RWPE2 (cell line): ENCODE measurements at regions not wholly inside any gene's neighbourhood (a gene's known extent, or its start where the extent isn't known, plus 50 kb on each side); places are given as distances from the start of the nearest gene placed in this dataset.
"Not testable (repeated sequence)": the region's sequence is repeated elsewhere in the genome, so short reads cannot be mapped to it uniquely, and the experiment has no call there.

Experiments
- ATAC-seq: fragments of 200-7000 bp; cut with Tn5 transposase; 3 replicates; pipeline ENCODE4 v1.9.1; 2021; ENCODE audit warnings: low read depth
- DNase-seq: peaks from one replicate; pipeline ENCODE4 v3.0.0-alpha.2; 2020; ENCODE audit warnings: low spot score
- H3K27ac ChIP-seq: fragments of 450-650 bp; 2 replicates; pipeline ENCODE4 v1.5.1; 2017; ENCODE audit warnings: mild to moderate bottlenecking; ENCODE audit not compliant: poor library complexity, severe bottlenecking
- H3K27me3 ChIP-seq: fragments of 250-450 bp; sonication (Bioruptor Pico); 2 replicates; pipeline ENCODE4 v1.5.1; 2021; ENCODE audit warnings: mild to moderate bottlenecking, moderate library complexity; ENCODE audit not compliant: insufficient read depth, poor library complexity, severe bottlenecking
- H3K36me3 ChIP-seq: fragments of 250-450 bp; sonication (Bioruptor Pico); 2 replicates; pipeline ENCODE4 v1.5.1; 2020; ENCODE audit warnings: low read depth, mild to moderate bottlenecking, moderate library complexity
- H3K4me1 ChIP-seq: fragments of 250-450 bp; sonication (Bioruptor Pico); 2 replicates; pipeline ENCODE4 v1.5.1; 2021; ENCODE audit warnings: mild to moderate bottlenecking, moderate library complexity; ENCODE audit not compliant: insufficient read depth, poor library complexity, severe bottlenecking
- H3K4me3 ChIP-seq: fragments of 250-450 bp; sonication (Bioruptor Pico); 2 replicates; pipeline ENCODE4 v1.5.1; 2021; ENCODE audit warnings: mild to moderate bottlenecking, moderate library complexity; ENCODE audit not compliant: severe bottlenecking
- H3K9me3 ChIP-seq: fragments of 250-450 bp; sonication (Bioruptor Pico); 2 replicates; pipeline ENCODE4 v1.5.1; 2021; ENCODE audit warnings: mild to moderate bottlenecking, moderate library complexity; ENCODE audit not compliant: severe bottlenecking

DNA sequence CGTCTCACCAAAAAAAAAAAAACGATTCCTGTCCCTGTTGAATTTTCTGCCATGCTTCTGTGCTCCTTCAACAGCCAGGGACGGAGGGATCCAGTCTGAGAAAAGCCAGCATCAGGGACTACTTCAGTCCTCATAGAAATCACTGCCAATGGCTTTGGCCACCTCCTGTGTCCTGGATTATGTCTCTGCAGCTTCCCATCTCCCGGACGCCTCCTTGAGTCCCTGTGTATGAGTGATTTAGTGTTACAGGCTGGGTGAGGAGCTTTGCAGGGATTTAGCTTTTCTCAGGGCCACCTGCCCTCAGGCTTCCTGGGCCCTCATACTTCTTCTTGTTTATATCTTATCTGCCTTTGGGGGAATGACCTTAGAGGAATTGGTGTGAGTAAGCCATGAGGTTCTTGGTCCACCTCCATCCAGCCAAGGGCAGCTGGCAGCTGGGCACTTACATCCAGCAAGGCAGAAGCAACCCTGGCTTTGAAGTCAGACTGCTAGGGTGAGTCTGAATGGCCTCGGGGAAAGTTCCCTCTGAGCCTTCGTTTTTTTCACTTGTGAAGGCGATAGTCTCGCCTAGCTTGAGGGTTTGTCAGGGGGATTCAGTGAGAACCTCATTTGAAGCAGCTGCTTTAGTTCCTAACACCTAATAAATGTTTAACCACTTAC is 65.6 kb downstream of the NPIPB11 start:
- H3K4me1 ChIP-seq, H3K27me3 ChIP-seq, H3K27ac ChIP-seq, H3K9me3 ChIP-seq, DNase-seq, H3K4me3 ChIP-seq, H3K36me3 ChIP-seq, ATAC-seq: not testable (repeated sequence)

DNA sequence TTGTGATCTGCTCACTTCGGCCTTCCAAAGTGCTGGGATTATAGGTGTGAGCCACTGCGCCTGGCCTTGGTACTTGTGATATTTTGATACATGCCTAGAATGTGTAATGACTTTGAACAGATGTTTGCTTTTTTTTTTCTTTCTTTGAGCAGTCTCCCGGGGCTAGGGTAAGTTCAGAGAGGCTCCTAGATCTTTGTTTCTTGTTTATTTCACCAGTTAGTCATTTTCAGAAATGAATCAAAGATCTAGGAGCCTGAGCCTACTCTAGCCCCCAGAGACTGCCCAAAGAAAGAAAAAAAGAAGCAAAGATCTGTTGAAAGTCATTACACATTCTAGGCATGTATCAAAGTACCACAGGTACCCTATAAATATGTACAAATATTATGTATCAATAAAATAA is 66.3 kb downstream of the NPIPB11 start:
- not testable (repeated sequence) for ATAC-seq, H3K36me3 ChIP-seq, H3K27ac ChIP-seq, DNase-seq, H3K4me3 ChIP-seq, H3K9me3 ChIP-seq, H3K27me3 ChIP-seq, H3K4me1 ChIP-seq

DNA sequence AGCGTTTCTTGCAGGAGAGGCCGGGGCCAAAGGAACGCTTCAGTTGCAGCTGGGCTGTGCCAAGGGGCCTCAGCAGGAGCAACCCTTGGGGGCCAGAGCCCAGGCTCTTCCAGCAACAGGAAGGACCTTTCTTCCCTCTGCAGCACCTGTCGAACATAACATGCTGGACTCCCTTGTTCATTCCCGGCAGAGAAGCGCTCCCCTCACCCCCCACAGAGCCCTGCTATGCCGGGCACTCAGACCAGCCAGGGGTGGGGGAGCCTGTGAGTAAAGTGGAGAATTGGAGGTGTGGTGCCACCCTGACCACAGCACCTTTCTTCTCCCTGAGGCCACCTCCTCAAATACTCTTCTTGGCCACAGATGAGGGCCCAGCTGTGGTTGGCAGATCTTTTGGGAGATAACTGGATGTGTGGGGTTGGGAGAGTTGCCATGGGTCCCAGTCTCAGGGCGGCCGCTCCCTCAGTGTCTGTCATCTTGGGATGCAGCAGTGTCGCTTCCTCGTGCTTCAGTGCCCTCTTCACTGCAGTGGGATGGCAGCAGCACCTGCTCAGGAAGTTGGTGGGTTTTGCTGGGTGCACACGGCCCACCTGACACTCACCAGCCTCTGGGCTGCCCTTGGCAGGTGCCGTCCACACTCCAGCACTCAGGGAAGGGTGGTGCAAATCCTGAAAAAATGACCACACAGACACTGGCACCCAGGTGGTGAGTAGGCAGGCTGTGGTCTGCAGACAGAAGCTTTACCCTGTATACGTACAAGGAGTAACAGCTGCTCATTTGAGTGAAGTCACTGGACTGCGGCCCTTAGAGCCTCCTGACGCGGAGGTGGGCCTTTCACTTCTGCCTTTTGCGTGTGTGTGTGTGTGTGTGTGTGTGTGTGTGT is 67.5 kb downstream of the NPIPB11 start:
- DNase-seq, H3K36me3 ChIP-seq, ATAC-seq, H3K4me3 ChIP-seq, H3K9me3 ChIP-seq, H3K4me1 ChIP-seq, H3K27me3 ChIP-seq, H3K27ac ChIP-seq: not testable (repeated sequence)

DNA sequence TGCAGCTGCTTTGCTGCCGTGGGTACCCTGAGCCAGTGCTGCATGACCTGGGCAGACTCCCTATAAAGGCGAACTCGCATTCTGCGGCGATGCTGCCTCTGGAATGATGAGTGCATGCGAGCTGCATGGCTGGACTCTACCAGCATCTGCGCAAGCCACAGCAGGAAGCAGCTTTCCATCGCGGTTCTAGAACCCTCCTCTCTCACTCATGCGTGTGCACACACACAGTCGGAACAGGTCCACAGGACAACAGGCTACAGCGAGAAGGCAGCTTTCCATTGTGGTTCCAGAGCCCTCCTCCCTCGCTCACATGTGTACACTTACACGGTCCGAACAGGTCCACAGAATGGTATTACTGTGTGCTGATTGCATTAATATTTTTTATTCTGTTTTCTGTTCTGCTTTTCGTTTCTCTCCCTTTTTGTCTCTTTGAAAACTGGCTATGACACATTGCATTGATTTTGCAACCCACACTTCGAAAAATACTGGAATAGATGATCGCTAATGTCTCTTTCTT is 69.1 kb downstream of the NPIPB11 start:
- not testable (repeated sequence) for H3K4me3 ChIP-seq, H3K27me3 ChIP-seq, H3K36me3 ChIP-seq, H3K9me3 ChIP-seq, ATAC-seq, H3K27ac ChIP-seq, H3K4me1 ChIP-seq, DNase-seq

DNA sequence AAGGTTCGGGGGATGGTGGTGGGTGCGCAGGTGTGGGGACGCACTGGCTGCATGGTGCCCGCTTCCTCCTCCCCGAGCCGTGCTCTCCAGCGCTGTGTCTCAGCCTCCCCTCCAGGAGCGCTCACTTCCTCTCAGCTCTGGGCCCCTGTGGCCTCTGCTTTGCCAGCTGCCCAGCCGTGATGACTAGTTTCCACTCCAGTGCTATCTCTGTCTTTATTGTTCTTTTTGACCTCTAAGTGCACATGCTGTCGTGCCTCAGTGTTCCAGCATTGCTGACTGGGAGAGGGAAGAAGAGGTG is 71.0 kb downstream of the NPIPB11 start:
- ATAC-seq, H3K27ac ChIP-seq, H3K27me3 ChIP-seq, H3K36me3 ChIP-seq, H3K9me3 ChIP-seq, DNase-seq, H3K4me1 ChIP-seq, H3K4me3 ChIP-seq: not testable (repeated sequence)

DNA sequence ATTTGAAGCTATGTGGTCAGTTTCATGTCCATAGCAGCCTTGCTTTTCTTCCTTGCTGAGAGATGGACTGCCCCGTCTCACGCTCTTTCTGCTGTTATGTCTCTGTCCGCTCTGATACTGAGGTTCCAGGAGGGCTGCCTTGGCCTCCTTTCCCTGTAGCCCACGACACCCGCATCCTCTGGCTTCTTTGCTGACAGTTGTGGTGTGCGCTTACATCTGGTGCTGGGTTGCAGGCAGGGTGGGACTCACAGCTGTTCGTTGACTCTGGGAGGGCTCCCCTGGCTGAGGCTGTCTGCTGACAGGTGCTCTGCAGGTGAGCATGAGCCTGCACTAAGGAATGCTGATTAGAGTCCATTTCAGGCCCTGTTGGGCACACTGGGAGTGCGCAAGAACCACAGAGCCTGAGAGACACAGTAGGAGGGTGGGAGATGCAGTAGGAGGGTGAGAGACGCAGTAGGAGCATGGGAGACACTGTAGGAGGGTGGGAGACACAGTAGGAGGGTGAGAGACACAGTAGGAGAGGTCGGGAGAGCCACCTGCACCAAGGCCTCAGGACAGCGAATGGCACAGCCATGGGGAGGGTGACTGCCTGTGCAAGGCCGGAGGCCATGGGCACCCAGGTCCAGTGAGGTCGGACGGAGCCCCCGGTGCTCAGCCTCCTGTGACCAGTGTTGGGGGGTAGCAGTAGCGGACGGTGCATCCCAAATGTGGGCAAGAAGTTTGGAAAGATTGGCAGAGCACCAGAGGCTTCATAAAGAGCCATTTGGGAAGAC is 71.5 kb downstream of the NPIPB11 start:
- H3K4me1 ChIP-seq, H3K27ac ChIP-seq, H3K4me3 ChIP-seq, H3K36me3 ChIP-seq, ATAC-seq, DNase-seq, H3K9me3 ChIP-seq, H3K27me3 ChIP-seq: not testable (repeated sequence)

DNA sequence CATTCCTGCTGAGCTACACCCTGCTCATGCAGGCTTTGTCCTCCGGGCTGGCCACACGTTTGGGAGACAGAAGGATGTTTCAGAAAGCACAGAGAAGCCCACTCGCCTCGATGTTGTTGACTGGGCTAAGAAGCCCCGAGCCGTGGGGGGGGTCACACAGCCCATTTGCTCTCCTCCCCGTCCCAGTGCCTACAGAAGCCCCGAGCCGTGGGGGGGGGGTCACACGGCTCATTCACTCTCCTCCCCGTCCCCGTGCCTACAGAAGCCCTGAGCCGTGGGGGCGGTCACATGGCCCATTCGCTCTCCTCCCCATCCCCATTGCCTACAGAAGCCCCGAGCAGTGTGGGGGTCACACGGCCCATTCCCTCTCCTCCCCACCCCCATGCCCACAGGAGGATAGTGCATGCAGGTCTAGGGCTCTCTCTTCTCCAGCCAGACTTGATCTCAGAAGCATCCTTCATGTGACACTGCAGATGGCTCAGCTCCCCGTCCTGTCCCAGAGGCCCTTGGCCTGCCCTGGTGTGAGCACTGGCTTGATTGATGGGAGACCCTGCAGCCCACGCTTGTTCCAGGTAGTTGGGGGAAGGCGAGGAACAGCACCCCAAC is 72.9 kb downstream of the NPIPB11 start:
- ATAC-seq, H3K27me3 ChIP-seq, H3K4me1 ChIP-seq, H3K27ac ChIP-seq, H3K36me3 ChIP-seq, H3K4me3 ChIP-seq, H3K9me3 ChIP-seq, DNase-seq: not testable (repeated sequence)

DNA sequence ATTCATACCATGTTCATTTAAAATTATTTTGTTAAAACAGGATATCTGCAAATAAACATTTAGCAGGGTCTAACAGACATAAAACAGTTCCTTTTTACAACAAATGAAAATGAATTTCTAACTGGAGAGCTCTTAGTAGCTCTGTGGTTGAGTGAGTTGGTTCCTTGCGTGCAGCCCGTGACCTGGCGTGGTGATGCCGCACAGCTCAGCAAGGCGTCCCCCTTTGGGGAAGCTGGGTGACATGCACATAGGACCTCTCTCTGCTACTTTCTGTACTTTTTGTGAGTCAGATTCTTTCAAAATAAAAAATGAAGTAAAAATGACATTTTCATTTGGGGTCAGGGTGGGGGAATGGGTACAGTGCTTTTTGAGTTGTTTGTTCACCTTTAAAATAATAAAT is 75.9 kb downstream of the NPIPB11 start:
- not testable (repeated sequence) for ATAC-seq, H3K27ac ChIP-seq, H3K36me3 ChIP-seq, H3K27me3 ChIP-seq, H3K9me3 ChIP-seq, H3K4me3 ChIP-seq, DNase-seq, H3K4me1 ChIP-seq

DNA sequence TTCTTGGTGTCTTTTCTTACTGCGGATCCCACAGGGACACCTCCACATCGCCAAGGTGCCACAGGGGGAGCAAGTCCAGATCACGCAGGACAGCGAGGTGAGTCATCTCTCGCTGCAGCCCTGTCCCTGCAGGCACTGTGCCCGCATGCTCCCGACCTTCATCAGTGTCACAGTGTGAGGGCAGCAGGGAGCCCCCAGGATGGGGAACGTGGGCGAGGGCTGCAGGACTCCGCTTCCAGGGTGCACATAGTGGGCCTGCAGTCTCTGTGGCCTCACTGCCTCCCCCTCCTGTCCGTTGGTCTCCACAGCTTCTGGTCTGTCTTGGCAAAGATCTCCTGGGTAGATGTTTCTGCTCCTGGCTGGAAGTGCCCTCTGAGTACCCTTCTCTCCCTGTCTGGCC is 78.0 kb downstream of the NPIPB11 start:
- not testable (repeated sequence) for H3K27me3 ChIP-seq, H3K4me1 ChIP-seq, DNase-seq, H3K36me3 ChIP-seq, H3K9me3 ChIP-seq, H3K4me3 ChIP-seq, H3K27ac ChIP-seq
- 0 out of 3 replicates have a peak, but pooled peaks have one; percentile 25 for ATAC-seq

DNA sequence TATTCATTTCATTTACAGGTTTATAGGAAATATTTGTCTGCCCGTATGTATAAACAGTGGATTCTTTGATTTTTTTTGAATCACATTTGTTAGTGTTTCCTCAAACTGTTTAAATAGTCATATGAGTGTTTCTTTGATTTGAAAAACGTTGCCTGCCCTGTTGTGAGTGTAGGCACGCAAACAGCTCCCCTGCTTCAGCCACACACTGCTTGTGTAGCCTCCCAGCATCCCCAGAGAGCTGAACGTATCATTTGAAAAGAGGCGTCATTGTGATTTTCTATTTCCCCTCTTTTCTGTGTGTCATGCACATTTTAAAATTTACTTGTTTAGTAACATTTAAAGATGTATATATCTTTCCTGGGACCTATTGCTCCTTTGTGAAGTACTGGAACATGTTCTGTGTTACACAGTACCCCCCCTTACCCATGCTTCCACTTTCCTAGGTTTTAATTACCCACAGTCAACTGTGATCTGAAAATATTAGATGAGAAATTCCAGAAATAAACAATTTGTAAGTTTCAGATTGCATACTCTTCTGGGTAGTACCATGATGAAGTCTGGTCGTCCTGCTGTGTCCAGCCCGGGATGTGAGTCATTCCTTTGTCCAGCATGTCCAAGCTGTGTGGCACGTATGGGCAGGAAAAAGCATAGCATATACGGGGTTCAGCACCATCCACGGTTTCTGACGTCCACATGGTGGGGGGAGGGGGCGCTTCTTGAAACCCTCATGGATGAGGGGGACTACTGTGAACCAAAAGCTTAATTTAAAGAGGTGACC is 78.7 kb downstream of the NPIPB11 start:
- not testable (repeated sequence) for DNase-seq, H3K9me3 ChIP-seq, H3K36me3 ChIP-seq, H3K27me3 ChIP-seq, H3K27ac ChIP-seq, H3K4me3 ChIP-seq, H3K4me1 ChIP-seq
- ATAC-seq, result peak; percentile 79
